ENCODE measurements at regions not wholly inside any gene's neighbourhood (a gene's known extent, or its start where the extent isn't known, plus 50 kb on each side); places are given as distances from the start of the nearest gene placed in this dataset.

- TF ChIP-seq, protein P1, sequence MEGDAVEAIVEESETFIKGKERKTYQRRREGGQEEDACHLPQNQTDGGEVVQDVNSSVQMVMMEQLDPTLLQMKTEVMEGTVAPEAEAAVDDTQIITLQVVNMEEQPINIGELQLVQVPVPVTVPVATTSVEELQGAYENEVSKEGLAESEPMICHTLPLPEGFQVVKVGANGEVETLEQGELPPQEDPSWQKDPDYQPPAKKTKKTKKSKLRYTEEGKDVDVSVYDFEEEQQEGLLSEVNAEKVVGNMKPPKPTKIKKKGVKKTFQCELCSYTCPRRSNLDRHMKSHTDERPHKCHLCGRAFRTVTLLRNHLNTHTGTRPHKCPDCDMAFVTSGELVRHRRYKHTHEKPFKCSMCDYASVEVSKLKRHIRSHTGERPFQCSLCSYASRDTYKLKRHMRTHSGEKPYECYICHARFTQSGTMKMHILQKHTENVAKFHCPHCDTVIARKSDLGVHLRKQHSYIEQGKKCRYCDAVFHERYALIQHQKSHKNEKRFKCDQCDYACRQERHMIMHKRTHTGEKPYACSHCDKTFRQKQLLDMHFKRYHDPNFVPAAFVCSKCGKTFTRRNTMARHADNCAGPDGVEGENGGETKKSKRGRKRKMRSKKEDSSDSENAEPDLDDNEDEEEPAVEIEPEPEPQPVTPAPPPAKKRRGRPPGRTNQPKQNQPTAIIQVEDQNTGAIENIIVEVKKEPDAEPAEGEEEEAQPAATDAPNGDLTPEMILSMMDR (IDR thresholded peaks at IDR 0.05) = no peak
- TF ChIP-seq POLR2A (IDR thresholded peaks at IDR 0.05) = no peak
Measured at GRCh38 chr1:43054961-43055360, 96.3 kb upstream of the SLC2A1 start.

Data from body of pancreas (tissue), 4 donors.